H1 (cell line): ENCODE measurements at regions not wholly inside any gene's neighbourhood (a gene's known extent, or its start where the extent isn't known, plus 50 kb on each side); places are given as distances from the start of the nearest gene placed in this dataset.

Experiments
- CTCF ChIA-PET: fragments of 300-600 bp; sonication (Branson Sonifier 250); formaldehyde crosslinking; loops from one replicate; lab custom pipeline; 2021; ENCODE audit not compliant: partially characterized antibody; lab: Charles Lee
- POLR2A ChIA-PET: fragments of 300-600 bp; sonication (Branson Sonifier 250); formaldehyde crosslinking; loops from one replicate; lab custom pipeline; 2021; ENCODE audit warnings: inconsistent platforms; ENCODE audit not compliant: partially characterized antibody; lab: Charles Lee
- DNase-seq, 2 experiments: peaks; one replicate each; pipeline versions ENCODE4 v3.0.0 to v3.0.0-alpha.2; 2010 to 2022; ENCODE audit warnings: low spot score in 2 of 2, low read depth in 1 of 2, mixed read lengths in 1 of 2
- FAIRE-seq: peaks from 2 replicates; lab custom pipeline; 2011; peaks lifted over from hg19 to GRCh38; lab: Jason Lieb, UNC
- H2AFZ ChIP-seq: 2 replicates; pipeline ENCODE4 v1.8.1; 2012; ENCODE audit warnings: low read length, inconsistent platforms
- H2AK5ac ChIP-seq: 2 replicates; pipeline ENCODE4 v1.6.1; 2013; ENCODE audit warnings: low read depth, low read length
- H2BK120ac ChIP-seq: replicated peaks from 2 replicates; pipeline ENCODE3; 2013; ENCODE audit warnings: low read depth, low read length, inconsistent platforms
- H2BK12ac ChIP-seq: 2 replicates; pipeline ENCODE4 v1.6.1; 2013; ENCODE audit warnings: low read depth, low read length
- H2BK15ac ChIP-seq: 2 replicates; pipeline ENCODE4 v1.6.1; 2013; ENCODE audit warnings: low read length
- H2BK20ac ChIP-seq: 2 replicates; pipeline ENCODE4 v1.6.1; 2013; ENCODE audit warnings: low read length
- H2BK5ac ChIP-seq: 2 replicates; pipeline ENCODE4 v1.6.1; 2013; ENCODE audit warnings: low read depth, low read length
- H3K14ac ChIP-seq: 2 replicates; pipeline ENCODE4 v1.6.1; 2013; ENCODE audit warnings: inconsistent platforms; ENCODE audit not compliant: insufficient read length
- H3K18ac ChIP-seq: 2 replicates; pipeline ENCODE4 v1.6.1; 2013; ENCODE audit warnings: low read length; ENCODE audit errors: extremely low read depth
- H3K23ac ChIP-seq: 2 replicates; pipeline ENCODE4 v1.6.1; 2013; ENCODE audit warnings: inconsistent platforms; ENCODE audit not compliant: insufficient read length
- H3K23me2 ChIP-seq: 2 replicates; pipeline ENCODE4 v1.6.1; 2013; ENCODE audit warnings: low read depth, low read length
- H3K27ac ChIP-seq: 2 replicates; pipeline ENCODE4 v1.6.1; 2011; ENCODE audit warnings: low read depth, low read length, inconsistent platforms
- H3K27me3 ChIP-seq, 4 experiments: replicated peaks in 1 of 4; 1 replicate in 1 of 4; 2 replicates in 3 of 4; pipeline versions ENCODE4 v1.6.1 to v1.8.1; 2011 to 2013; ENCODE audit warnings: low read length in 3 of 4, mild to moderate bottlenecking in 3 of 4, inconsistent platforms in 2 of 4, mixed read lengths in 2 of 4, moderate library complexity in 1 of 4; ENCODE audit not compliant: control insufficient read depth in 3 of 4, insufficient read depth in 3 of 4; ENCODE audit errors: extremely low read depth in 1 of 4
- H3K36me3 ChIP-seq, 4 experiments: 2 replicates each; pipeline versions ENCODE4 v1.6.1 to v1.8.1; 2011 to 2013; ENCODE audit warnings: mild to moderate bottlenecking in 4 of 4, low read length in 3 of 4, moderate library complexity in 2 of 4, control low read depth in 1 of 4, inconsistent platforms in 1 of 4; ENCODE audit not compliant: insufficient read depth in 4 of 4, control insufficient read depth in 2 of 4
- H3K4ac ChIP-seq: replicated peaks from 2 replicates; pipeline ENCODE3; 2013; ENCODE audit warnings: low read length, low read depth, mixed read lengths, inconsistent platforms; ENCODE audit not compliant: insufficient read length
- H3K4me1 ChIP-seq, 4 experiments: replicated peaks in 1 of 4; 1 replicate in 1 of 4; 2 replicates in 3 of 4; pipeline versions ENCODE4 v1.6.1 to v1.8.1; 2011 to 2013; ENCODE audit warnings: low read length in 3 of 4, inconsistent platforms in 2 of 4, mixed read lengths in 1 of 4; ENCODE audit not compliant: insufficient read depth in 4 of 4, control insufficient read depth in 3 of 4
- H3K4me2 ChIP-seq, 2 experiments: 2 replicates each; pipeline versions ENCODE4 v1.6.1 to v1.8.1; 2011 to 2013; ENCODE audit warnings: low read depth in 2 of 2, low read length in 2 of 2, control low read depth in 1 of 2, inconsistent platforms in 1 of 2, mild to moderate bottlenecking in 1 of 2; ENCODE audit not compliant: insufficient read depth in 1 of 2
- H3K4me3 ChIP-seq, 4 experiments: fragments of 200-600, 300-600 bp in 1 of 4; sonication (generic), shearing (Covaris generic), sonication (Bioruptor Twin) in 1 of 4; 2 replicates each; pipeline versions ENCODE4 v1.5.1 to v1.8.1; 2011 to 2016; ENCODE audit warnings: low read length in 4 of 4, low read depth in 3 of 4, control low read depth in 2 of 4, inconsistent platforms in 2 of 4, mild to moderate bottlenecking in 2 of 4, mixed read lengths in 1 of 4, moderate library complexity in 1 of 4; ENCODE audit not compliant: insufficient read depth in 2 of 4; ENCODE audit errors: extremely low read depth in 1 of 4
- H3K56ac ChIP-seq: replicated peaks from 2 replicates; pipeline ENCODE3; 2013; ENCODE audit warnings: low read depth, mild to moderate bottlenecking, mixed read lengths, low read length, inconsistent platforms; ENCODE audit not compliant: insufficient read length
- H3K79me1 ChIP-seq: 2 replicates; pipeline ENCODE4 v1.6.1; 2013; ENCODE audit warnings: low read depth, low read length, control low read depth
- H3K79me2 ChIP-seq, 2 experiments: 2 replicates each; pipeline versions ENCODE4 v1.6.1 to v1.8.1; 2012 to 2013; ENCODE audit warnings: low read length in 2 of 2, mild to moderate bottlenecking in 2 of 2, inconsistent platforms in 1 of 2; ENCODE audit not compliant: insufficient read depth in 2 of 2, control insufficient read depth in 1 of 2
- H3K9ac ChIP-seq, 4 experiments: replicated peaks in 1 of 4; 1 replicate in 1 of 4; 2 replicates in 3 of 4; pipeline versions ENCODE4 v1.6.1 to v1.8.1; 2011 to 2013; ENCODE audit warnings: low read depth in 3 of 4, low read length in 3 of 4, control low read depth in 2 of 4, mild to moderate bottlenecking in 2 of 4, moderate library complexity in 2 of 4, inconsistent platforms in 1 of 4; ENCODE audit errors: extremely low read depth in 1 of 4
- H3K9me3 ChIP-seq, 2 experiments: 2 replicates each; pipeline versions ENCODE4 v1.6.1 to v1.8.1; 2012 to 2013; ENCODE audit warnings: mild to moderate bottlenecking in 2 of 2, moderate library complexity in 2 of 2, control low read depth in 1 of 2, inconsistent platforms in 1 of 2, low read depth in 1 of 2, low read length in 1 of 2, mixed read lengths in 1 of 2; ENCODE audit not compliant: insufficient read depth in 2 of 2
- H4K20me1 ChIP-seq, 2 experiments: replicated peaks in 1 of 2; 2 replicates each; pipeline versions ENCODE3 to v1.8.1; 2011 to 2013; ENCODE audit warnings: inconsistent platforms in 2 of 2, low read length in 2 of 2, mild to moderate bottlenecking in 1 of 2; ENCODE audit not compliant: insufficient read depth in 2 of 2, control insufficient read depth in 1 of 2
- H4K5ac ChIP-seq: 2 replicates; pipeline ENCODE4 v1.6.1; 2013; ENCODE audit warnings: low read length, low read depth, mixed read lengths, inconsistent platforms; ENCODE audit not compliant: insufficient read length
- H4K8ac ChIP-seq: 2 replicates; pipeline ENCODE4 v1.8.0; 2013; ENCODE audit warnings: mild to moderate bottlenecking, moderate library complexity, low read length, inconsistent platforms; ENCODE audit not compliant: insufficient read depth; ENCODE audit errors: extremely low read depth
- H4K91ac ChIP-seq: replicated peaks from 2 replicates; pipeline ENCODE3; 2013; ENCODE audit warnings: low read length, mixed read lengths, inconsistent platforms; ENCODE audit not compliant: insufficient read length
- EP300 ChIP-seq, 2 experiments: IDR thresholded peaks; 1 replicate in 1 of 2; 2 replicates in 1 of 2; pipeline ENCODE4 v1.6.1; 2011 to 2012; ENCODE audit warnings: low read depth in 2 of 2, low read length in 2 of 2, mild to moderate bottlenecking in 2 of 2, borderline replicate concordance in 1 of 2, inconsistent platforms in 1 of 2, moderate library complexity in 1 of 2
- HDAC6 ChIP-seq: IDR thresholded peaks from one replicate; pipeline ENCODE4 v1.7.1; 2012; ENCODE audit warnings: low read depth, mild to moderate bottlenecking, inconsistent platforms, low read length, moderate library complexity
- JUN ChIP-seq: IDR thresholded peaks from 2 replicates; pipeline ENCODE4 v1.6.1; 2011; ENCODE audit warnings: low read depth, mild to moderate bottlenecking, improper control_type of control experiment, low read length
- NRF1 ChIP-seq: IDR thresholded peaks from 2 replicates; pipeline ENCODE4 v1.6.1; 2011; ENCODE audit warnings: mild to moderate bottlenecking, low read depth, low read length, improper control_type of control experiment
- POLR2A ChIP-seq, 2 experiments: IDR thresholded peaks; 1 replicate in 1 of 2; 2 replicates in 1 of 2; pipeline ENCODE4 v1.6.1; 2011; ENCODE audit warnings: low read depth in 2 of 2, low read length in 2 of 2, mild to moderate bottlenecking in 2 of 2; ENCODE audit errors: control extremely low read depth in 1 of 2
- RNF2 ChIP-seq: fragments of 200-900, 300-1000 bp; sonication (generic); IDR thresholded peaks from 2 replicates; pipeline ENCODE4 v1.7.1; 2016; ENCODE audit warnings: borderline replicate concordance, low read depth, mild to moderate bottlenecking, antibody characterized with exemption, low read length; ENCODE audit not compliant: poor library complexity, severe bottlenecking; ENCODE audit errors: missing control alignments
- SUZ12 ChIP-seq: fragments of 200-600 bp; sonication (generic); IDR thresholded peaks from 2 replicates; pipeline ENCODE4 v1.6.1; 2012; ENCODE audit warnings: mild to moderate bottlenecking, inconsistent platforms, low read length, moderate library complexity, mixed read lengths
- TAF1 ChIP-seq: IDR thresholded peaks from 2 replicates; pipeline ENCODE4 v1.6.1; 2011; ENCODE audit warnings: mild to moderate bottlenecking, low read depth, low read length
- WGBS, 2 experiments: shearing (Covaris generic) in 1 of 2; methylation state at CpG; one replicate each; pipeline versions ENCODE4 v1.1.6 to v1.1.7; 2013 to 2015; ENCODE audit warnings: low lambda C conversion rate in 2 of 2, mixed read lengths in 2 of 2, inconsistent platforms in 1 of 2, low coverage in 1 of 2, missing lambda C conversion rate in 1 of 2; ENCODE audit not compliant: insufficient replicate concordance in 2 of 2, insufficient coverage in 1 of 2, insufficient read length in 1 of 2; ENCODE audit errors: extremely low coverage in 1 of 2, missing lambda C conversion rate in 1 of 2; 5-methylcytosine and 5-hydroxymethylcytosine counted together
- TF ChIP-seq, protein P1 (sequence below): IDR thresholded peaks from 2 replicates; pipeline ENCODE4 v1.6.1; 2012; ENCODE audit warnings: inconsistent platforms

DNA sequence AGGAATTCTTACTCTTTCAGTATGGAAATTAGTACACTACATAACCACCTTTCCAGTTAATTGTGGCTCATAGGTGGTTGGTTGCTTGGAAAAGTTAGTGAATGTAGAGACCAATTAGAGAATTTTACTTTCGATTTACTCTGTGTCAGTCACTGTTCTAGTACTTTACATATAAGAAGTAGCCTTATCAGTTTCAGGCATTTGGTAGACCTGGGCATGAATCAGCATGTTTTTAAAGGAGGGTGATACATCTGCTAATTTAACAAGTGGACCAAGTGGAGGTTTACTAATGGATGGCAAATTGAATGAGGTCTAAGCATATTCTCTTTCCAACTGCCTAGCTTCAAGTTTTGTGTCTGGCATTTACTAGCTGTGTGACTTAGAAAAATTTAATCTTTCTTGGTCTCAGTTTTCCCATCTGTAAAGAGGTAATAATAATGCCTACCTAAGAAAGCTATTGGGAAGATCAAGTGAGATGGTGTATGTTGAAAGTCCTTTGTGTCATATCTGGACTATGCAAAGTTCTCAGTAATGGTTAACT lies 1158.6 kb downstream of the PLA2G4A start:
- WGBS, 2 experiments = 100% methylated on average over 1 of the region's 1 CpG; no CpG with 5 or more reads in 1 of the 2 experiments
- H3K4ac ChIP-seq = no peak overlapping the region
- H2AK5ac ChIP-seq = no peak overlapping the region
- H3K4me1 ChIP-seq = no peaks in the 10 kb centered on the region; a peak in 1 of 7 replicates
- no peaks in the 10 kb centered on the region for H3K27me3 ChIP-seq
- no peak overlapping the region for H3K23ac ChIP-seq
- FAIRE-seq (no peak), DNase-seq (no peak)
- no peak overlapping the region for H3K56ac ChIP-seq
- H3K9me3 ChIP-seq = no peaks in the 10 kb centered on the region
- ChIA-PET POLR2A (no interaction called here), CTCF (no interaction called here)
- no peak overlapping the region for H3K14ac ChIP-seq
- TF ChIP-seq TAF1 (no peak), NRF1 (no peak), JUN (no peak), POLR2A (IDR thresholded peaks at IDR 0.05; ENCODE audit: control extremely low read depth in 1 of 2, low read depth in 2 of 2, low read length in 2 of 2) (no peak), EP300 (IDR thresholded peaks at IDR 0.05; ENCODE audit: borderline replicate concordance in 1 of 2, low read depth in 2 of 2, low read length in 2 of 2) (no peak), RNF2 (no peak), HDAC6 (no peak), SUZ12 (no peak)
- TF ChIP-seq, protein P1, sequence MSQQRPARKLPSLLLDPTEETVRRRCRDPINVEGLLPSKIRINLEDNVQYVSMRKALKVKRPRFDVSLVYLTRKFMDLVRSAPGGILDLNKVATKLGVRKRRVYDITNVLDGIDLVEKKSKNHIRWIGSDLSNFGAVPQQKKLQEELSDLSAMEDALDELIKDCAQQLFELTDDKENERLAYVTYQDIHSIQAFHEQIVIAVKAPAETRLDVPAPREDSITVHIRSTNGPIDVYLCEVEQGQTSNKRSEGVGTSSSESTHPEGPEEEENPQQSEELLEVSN = no peak
- H4K91ac ChIP-seq = no peak overlapping the region
- no peak overlapping the region for H2BK12ac ChIP-seq
- H4K5ac ChIP-seq = no peak overlapping the region
- no peak overlapping the region for H2BK5ac ChIP-seq
- no peaks in the 10 kb centered on the region; the same call in 1 of the 2 replicates for H3K23me2 ChIP-seq
- no peak overlapping the region for H2BK15ac ChIP-seq
- H3K18ac ChIP-seq = no peak overlapping the region
- no peak overlapping the region for H2BK120ac ChIP-seq
- H4K20me1 ChIP-seq = no peaks in the 10 kb centered on the region
- no peaks in the 10 kb centered on the region for H3K36me3 ChIP-seq
- no peak overlapping the region for H3K27ac ChIP-seq
- H3K79me1 ChIP-seq = no peaks in the 10 kb centered on the region
- no peak overlapping the region for H3K4me3 ChIP-seq
- no peak overlapping the region for H4K8ac ChIP-seq
- H2BK20ac ChIP-seq = no peak overlapping the region
- H3K9ac ChIP-seq = no peak overlapping the region
- no peak overlapping the region for H3K4me2 ChIP-seq
- H2AFZ ChIP-seq = no peak overlapping the region
- H3K79me2 ChIP-seq = no peaks in the 10 kb centered on the region
